HepG2 (cell line): ENCODE measurements at regions not wholly inside any gene's neighbourhood (a gene's known extent, or its start where the extent isn't known, plus 50 kb on each side); places are given as distances from the start of the nearest gene placed in this dataset.

Source experiments
- CBX2 ChIP-seq, 2 experiments: fragments of 200-600 bp in 1 of 2; sonication (generic); formaldehyde crosslinking in 1 of 2; IDR thresholded peaks; 2 replicates each; pipeline versions ENCODE4 v1.7.0 to v1.8.1; 2018 to 2022; ENCODE audit warnings: low read depth in 2 of 2, low read length in 1 of 2, mild to moderate bottlenecking in 1 of 2, missing genetic modification reagents in 1 of 2
- CEBPG ChIP-seq: IDR thresholded peaks from 2 replicates; pipeline ENCODE4 v1.6.1; 2016
- HNRNPH1 ChIP-seq: fragments of 200-400 bp; formaldehyde crosslinking; optimal IDR thresholded peaks from 2 replicates; pipeline ENCODE3; 2017; ENCODE audit warnings: mild to moderate bottlenecking, low read depth, low read length
- JUNB ChIP-seq: sonication (generic); formaldehyde crosslinking; IDR thresholded peaks from 2 replicates; pipeline ENCODE4 v1.8.0; 2022; ENCODE audit warnings: missing genetic modification reagents, mild to moderate bottlenecking, borderline replicate concordance
- KDM5A ChIP-seq: fragments of 200-600 bp; sonication (generic); IDR thresholded peaks from 2 replicates; pipeline ENCODE4 v1.7.0; 2018; ENCODE audit warnings: antibody characterized with exemption, mild to moderate bottlenecking, low read length, borderline replicate concordance
- MAFG ChIP-seq: sonication (generic); formaldehyde crosslinking; IDR thresholded peaks from 2 replicates; pipeline ENCODE4 v1.5.1; 2020; ENCODE audit warnings: mild to moderate bottlenecking, missing genetic modification reagents
- MZF1 ChIP-seq: sonication (generic); formaldehyde crosslinking; IDR thresholded peaks from 2 replicates; pipeline ENCODE4 v1.8.1; 2023; ENCODE audit warnings: mild to moderate bottlenecking, missing genetic modification reagents, borderline replicate concordance
- NCOA5 ChIP-seq: sonication (generic); formaldehyde crosslinking; IDR thresholded peaks from 2 replicates; pipeline ENCODE4 v1.4.0; 2020; ENCODE audit warnings: missing genetic modification reagents
- NCOR1 ChIP-seq: fragments of 200-600 bp; sonication (generic); IDR thresholded peaks from 2 replicates; pipeline ENCODE4 v1.7.0; 2017; ENCODE audit warnings: antibody characterized with exemption, low read length, borderline replicate concordance
- NFE2 ChIP-seq: sonication (generic); formaldehyde crosslinking; IDR thresholded peaks from 2 replicates; pipeline ENCODE4 v1.4.0; 2020; ENCODE audit warnings: missing genetic modification reagents
- NPAS2 ChIP-seq: sonication (generic); formaldehyde crosslinking; IDR thresholded peaks from 2 replicates; pipeline ENCODE4 v1.8.0; 2022; ENCODE audit warnings: mild to moderate bottlenecking, missing genetic modification reagents, borderline replicate concordance
- REXO4 ChIP-seq: sonication (generic); formaldehyde crosslinking; IDR thresholded peaks from 2 replicates; pipeline ENCODE4 v1.8.0; 2022; ENCODE audit warnings: missing genetic modification reagents, mild to moderate bottlenecking, borderline replicate concordance
- THAP11 ChIP-seq: IDR thresholded peaks from 2 replicates; pipeline ENCODE4 v1.6.1; 2016; ENCODE audit warnings: missing biosample characterization, missing genetic modification reagents
- ZKSCAN1 ChIP-seq: fragments of 150-350 bp; IDR thresholded peaks from 2 replicates; pipeline ENCODE4 v1.6.1; 2014; ENCODE audit warnings: low read length
- ZNF484 ChIP-seq: sonication (generic); formaldehyde crosslinking; IDR thresholded peaks from 2 replicates; pipeline ENCODE4 v1.5.1; 2020; ENCODE audit warnings: mild to moderate bottlenecking, low read depth, missing genetic modification reagents, borderline replicate concordance
- ZNF562 ChIP-seq: sonication (generic); formaldehyde crosslinking; IDR thresholded peaks from 2 replicates; pipeline ENCODE4 v1.8.0; 2022; ENCODE audit warnings: missing genetic modification reagents, borderline replicate concordance
- TF ChIP-seq, protein P1 (sequence below): sonication (generic); formaldehyde crosslinking; IDR thresholded peaks from 2 replicates; pipeline ENCODE4 v1.9.0; 2021; ENCODE audit warnings: missing genetic modification reagents, borderline replicate concordance
- TF ChIP-seq, protein P2 (sequence below): sonication (generic); formaldehyde crosslinking; IDR thresholded peaks from 2 replicates; pipeline ENCODE4 v1.8.0; 2022; ENCODE audit warnings: missing genetic modification reagents, low read depth, mild to moderate bottlenecking, borderline replicate concordance
- TF ChIP-seq, protein P3 (sequence below): sonication (generic); formaldehyde crosslinking; IDR thresholded peaks from 2 replicates; pipeline ENCODE4 v1.5.0; 2020; ENCODE audit warnings: missing genetic modification reagents
- TF ChIP-seq, protein P4 (sequence below): sonication (generic); formaldehyde crosslinking; IDR thresholded peaks from 2 replicates; pipeline ENCODE4 v1.4.0; 2020; ENCODE audit warnings: missing genetic modification reagents
- TF ChIP-seq, protein P5 (sequence below): sonication (generic); formaldehyde crosslinking; IDR thresholded peaks from 2 replicates; pipeline ENCODE4 v1.4.0; 2020; ENCODE audit warnings: missing genetic modification reagents

DNA sequence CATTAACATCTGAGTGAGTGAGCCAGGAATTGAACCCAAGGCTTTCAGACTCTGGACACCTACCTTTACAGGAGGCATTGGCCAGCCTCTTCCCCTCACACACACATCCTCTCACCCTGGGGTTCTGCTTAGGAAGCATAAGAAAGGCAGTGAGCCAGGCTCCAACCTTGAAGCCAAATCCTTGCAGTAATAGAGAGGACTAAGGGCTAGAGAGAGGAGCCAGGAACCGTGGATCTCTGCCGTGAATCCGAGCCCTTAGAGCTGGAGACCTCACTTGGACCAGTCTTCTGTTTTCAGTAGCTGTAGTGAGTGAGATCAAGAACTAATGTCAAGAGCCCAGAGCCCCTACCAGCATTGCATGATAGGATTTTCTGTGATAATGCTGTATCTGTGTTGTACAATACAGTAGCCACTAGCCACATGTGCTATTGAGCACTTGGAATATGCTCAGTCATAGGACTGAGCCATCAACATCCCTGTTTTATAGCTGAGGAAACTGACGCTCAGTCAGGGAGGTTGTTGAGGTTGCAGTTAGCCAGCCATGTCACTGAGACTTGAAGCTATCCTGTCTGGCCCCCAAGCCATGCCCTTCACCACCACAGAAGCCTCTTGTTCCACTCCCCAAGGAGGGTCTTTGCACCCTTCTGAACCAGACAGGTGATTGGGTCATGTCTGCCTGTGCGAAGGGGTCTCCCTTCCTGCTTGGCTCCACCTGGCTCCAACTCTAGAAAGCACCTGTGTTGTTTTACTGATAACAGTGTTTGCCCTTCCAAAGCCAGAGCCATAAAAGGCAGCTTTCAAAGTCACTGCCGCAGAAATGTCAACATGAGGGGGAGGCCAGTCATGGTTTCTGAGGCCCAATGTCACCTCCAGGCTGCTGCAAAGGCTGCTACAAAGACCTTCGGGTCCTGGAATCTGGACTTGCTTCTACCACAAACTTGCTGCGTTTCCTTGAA, 101.1 kb upstream of the JUN start (continued):
- TF ChIP-seq, protein P1, sequence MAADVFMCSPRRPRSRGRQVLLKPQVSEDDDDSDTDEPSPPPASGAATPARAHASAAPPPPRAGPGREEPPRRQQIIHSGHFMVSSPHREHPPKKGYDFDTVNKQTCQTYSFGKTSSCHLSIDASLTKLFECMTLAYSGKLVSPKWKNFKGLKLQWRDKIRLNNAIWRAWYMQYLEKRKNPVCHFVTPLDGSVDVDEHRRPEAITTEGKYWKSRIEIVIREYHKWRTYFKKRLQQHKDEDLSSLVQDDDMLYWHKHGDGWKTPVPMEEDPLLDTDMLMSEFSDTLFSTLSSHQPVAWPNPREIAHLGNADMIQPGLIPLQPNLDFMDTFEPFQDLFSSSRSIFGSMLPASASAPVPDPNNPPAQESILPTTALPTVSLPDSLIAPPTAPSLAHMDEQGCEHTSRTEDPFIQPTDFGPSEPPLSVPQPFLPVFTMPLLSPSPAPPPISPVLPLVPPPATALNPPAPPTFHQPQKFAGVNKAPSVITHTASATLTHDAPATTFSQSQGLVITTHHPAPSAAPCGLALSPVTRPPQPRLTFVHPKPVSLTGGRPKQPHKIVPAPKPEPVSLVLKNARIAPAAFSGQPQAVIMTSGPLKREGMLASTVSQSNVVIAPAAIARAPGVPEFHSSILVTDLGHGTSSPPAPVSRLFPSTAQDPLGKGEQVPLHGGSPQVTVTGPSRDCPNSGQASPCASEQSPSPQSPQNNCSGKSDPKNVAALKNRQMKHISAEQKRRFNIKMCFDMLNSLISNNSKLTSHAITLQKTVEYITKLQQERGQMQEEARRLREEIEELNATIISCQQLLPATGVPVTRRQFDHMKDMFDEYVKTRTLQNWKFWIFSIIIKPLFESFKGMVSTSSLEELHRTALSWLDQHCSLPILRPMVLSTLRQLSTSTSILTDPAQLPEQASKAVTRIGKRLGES (CRISPR knock-in tag), result no peak
- TF ChIP-seq CEBPG (CRISPR knock-in tag) (peak; percentile 70), NCOA5 (no peak), JUNB (CRISPR knock-in tag) (peak; percentile 71; the same call in 1 of the 2 replicates), ZNF562 (CRISPR knock-in tag) (no peak), HNRNPH1 (no peak), MAFG (CRISPR knock-in tag) (no peak), CBX2 (IDR thresholded peaks at IDR 0.05; ENCODE audit: low read depth, low read length) (no peak), CBX2 (CRISPR knock-in tag; IDR thresholded peaks at IDR 0.05; ENCODE audit: low read depth) (0 out of 2 replicates have a peak, but pooled peaks have one; percentile 63), REXO4 (CRISPR knock-in tag) (no peak), THAP11 (CRISPR knock-in tag) (peak; percentile 83), ZKSCAN1 (0 out of 2 replicates have a peak, but pooled peaks have one; percentile 15), NPAS2 (no peak), NFE2 (CRISPR knock-in tag) (no peak; the same call in none of the 2 replicates), ZNF484 (CRISPR knock-in tag) (no peak), MZF1 (CRISPR knock-in tag) (no peak), NCOR1 (peak; percentile 99), KDM5A (no peak)
- TF ChIP-seq, protein P2, sequence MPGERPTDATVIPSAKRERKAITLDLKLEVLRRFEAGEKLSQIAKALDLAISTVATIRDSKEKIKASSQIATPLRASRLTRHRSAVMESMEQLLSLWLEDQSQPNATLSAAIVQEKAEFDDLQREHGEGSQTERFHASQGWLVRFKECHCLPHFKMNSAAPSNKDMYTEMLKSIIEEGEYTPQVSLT (CRISPR knock-in tag), result no peak
- TF ChIP-seq, protein P3, sequence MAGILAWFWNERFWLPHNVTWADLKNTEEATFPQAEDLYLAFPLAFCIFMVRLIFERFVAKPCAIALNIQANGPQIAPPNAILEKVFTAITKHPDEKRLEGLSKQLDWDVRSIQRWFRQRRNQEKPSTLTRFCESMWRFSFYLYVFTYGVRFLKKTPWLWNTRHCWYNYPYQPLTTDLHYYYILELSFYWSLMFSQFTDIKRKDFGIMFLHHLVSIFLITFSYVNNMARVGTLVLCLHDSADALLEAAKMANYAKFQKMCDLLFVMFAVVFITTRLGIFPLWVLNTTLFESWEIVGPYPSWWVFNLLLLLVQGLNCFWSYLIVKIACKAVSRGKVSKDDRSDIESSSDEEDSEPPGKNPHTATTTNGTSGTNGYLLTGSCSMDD, result no peak
- TF ChIP-seq, protein P4, sequence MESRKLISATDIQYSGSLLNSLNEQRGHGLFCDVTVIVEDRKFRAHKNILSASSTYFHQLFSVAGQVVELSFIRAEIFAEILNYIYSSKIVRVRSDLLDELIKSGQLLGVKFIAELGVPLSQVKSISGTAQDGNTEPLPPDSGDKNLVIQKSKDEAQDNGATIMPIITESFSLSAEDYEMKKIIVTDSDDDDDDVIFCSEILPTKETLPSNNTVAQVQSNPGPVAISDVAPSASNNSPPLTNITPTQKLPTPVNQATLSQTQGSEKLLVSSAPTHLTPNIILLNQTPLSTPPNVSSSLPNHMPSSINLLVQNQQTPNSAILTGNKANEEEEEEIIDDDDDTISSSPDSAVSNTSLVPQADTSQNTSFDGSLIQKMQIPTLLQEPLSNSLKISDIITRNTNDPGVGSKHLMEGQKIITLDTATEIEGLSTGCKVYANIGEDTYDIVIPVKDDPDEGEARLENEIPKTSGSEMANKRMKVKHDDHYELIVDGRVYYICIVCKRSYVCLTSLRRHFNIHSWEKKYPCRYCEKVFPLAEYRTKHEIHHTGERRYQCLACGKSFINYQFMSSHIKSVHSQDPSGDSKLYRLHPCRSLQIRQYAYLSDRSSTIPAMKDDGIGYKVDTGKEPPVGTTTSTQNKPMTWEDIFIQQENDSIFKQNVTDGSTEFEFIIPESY (CRISPR knock-in tag), result peak; percentile 86
- TF ChIP-seq, protein P5, sequence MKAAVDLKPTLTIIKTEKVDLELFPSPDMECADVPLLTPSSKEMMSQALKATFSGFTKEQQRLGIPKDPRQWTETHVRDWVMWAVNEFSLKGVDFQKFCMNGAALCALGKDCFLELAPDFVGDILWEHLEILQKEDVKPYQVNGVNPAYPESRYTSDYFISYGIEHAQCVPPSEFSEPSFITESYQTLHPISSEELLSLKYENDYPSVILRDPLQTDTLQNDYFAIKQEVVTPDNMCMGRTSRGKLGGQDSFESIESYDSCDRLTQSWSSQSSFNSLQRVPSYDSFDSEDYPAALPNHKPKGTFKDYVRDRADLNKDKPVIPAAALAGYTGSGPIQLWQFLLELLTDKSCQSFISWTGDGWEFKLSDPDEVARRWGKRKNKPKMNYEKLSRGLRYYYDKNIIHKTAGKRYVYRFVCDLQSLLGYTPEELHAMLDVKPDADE (CRISPR knock-in tag), result no peak
